Lower leg skin (tissue), 3 donors: ENCODE measurements at regions not wholly inside any gene's neighbourhood (a gene's known extent, or its start where the extent isn't known, plus 50 kb on each side); places are given as distances from the start of the nearest gene placed in this dataset.

ENCODE experiments used
- POLR2A ChIP-seq, 2 donors: fragments of 450-650 bp; IDR thresholded peaks; one replicate each; pipeline ENCODE4 v1.6.1; 2016 to 2017; ENCODE audit warnings: antibody characterized with exemption in 2 of 2, mild to moderate bottlenecking in 1 of 2, moderate library complexity in 1 of 2
- TF ChIP-seq, protein P1 (sequence below), 3 donors: fragments of 450-650 bp; IDR thresholded peaks; one replicate each; pipeline ENCODE4 v1.5.1; 2016; ENCODE audit warnings: antibody characterized with exemption in 3 of 3, mild to moderate bottlenecking in 3 of 3, moderate library complexity in 2 of 3

DNA sequence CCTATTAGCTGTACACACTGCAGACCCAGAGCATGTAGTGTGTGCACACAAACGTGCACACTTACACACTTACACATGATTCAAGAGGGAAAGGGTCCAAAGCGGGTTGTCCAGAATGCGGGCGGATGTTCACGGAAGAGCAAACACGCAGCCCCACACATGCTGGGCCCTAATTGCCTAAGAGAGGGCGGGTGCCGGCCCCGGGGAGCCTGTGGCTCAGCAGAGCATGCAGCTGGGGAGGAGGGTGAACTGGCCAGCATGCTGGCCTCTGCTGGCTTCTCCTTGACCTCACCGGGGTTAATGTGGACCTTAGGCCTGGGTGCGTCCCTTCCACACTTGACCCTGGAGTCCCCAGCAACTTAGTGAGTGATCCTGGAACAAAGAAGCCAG lies 816.3 kb downstream of the BRD1 start:
- no peak for TF ChIP-seq POLR2A (IDR thresholded peaks at IDR 0.05)
- TF ChIP-seq, protein P1, sequence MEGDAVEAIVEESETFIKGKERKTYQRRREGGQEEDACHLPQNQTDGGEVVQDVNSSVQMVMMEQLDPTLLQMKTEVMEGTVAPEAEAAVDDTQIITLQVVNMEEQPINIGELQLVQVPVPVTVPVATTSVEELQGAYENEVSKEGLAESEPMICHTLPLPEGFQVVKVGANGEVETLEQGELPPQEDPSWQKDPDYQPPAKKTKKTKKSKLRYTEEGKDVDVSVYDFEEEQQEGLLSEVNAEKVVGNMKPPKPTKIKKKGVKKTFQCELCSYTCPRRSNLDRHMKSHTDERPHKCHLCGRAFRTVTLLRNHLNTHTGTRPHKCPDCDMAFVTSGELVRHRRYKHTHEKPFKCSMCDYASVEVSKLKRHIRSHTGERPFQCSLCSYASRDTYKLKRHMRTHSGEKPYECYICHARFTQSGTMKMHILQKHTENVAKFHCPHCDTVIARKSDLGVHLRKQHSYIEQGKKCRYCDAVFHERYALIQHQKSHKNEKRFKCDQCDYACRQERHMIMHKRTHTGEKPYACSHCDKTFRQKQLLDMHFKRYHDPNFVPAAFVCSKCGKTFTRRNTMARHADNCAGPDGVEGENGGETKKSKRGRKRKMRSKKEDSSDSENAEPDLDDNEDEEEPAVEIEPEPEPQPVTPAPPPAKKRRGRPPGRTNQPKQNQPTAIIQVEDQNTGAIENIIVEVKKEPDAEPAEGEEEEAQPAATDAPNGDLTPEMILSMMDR (IDR thresholded peaks at IDR 0.05), result no peak
